ENCODE measurements at regions not wholly inside any gene's neighbourhood (a gene's known extent, or its start where the extent isn't known, plus 50 kb on each side); places are given as distances from the start of the nearest gene placed in this dataset.

- no peak for TF ChIP-seq REST (IDR thresholded peaks at IDR 0.05)
- TF ChIP-seq CTCF (IDR thresholded peaks at IDR 0.05) = no peak
- no peak for TF ChIP-seq KDM1A (IDR thresholded peaks at IDR 0.05; ENCODE audit: low read depth)
Observed at GRCh38 chr7:25947669-25948516, 204.1 kb upstream of the NFE2L3 start.

All from A549 (cell line).